OCI-LY7 (cell line): ENCODE measurements at regions not wholly inside any gene's neighbourhood (a gene's known extent, or its start where the extent isn't known, plus 50 kb on each side); places are given as distances from the start of the nearest gene placed in this dataset.

ENCODE experiments used
- BruUV-seq: library from RNA; stranded (reverse); fragments of 400-500 nt; replicated peaks from 2 replicates; lab custom pipeline; 2021; lab: Mats Ljungman, UMichigan
- CTCF ChIA-PET: fragments of 300-600 bp; sonication (Branson Sonifier 250); formaldehyde crosslinking; loops from one replicate; lab custom pipeline; 2022; ENCODE audit warnings: antibody characterized with exemption; ENCODE audit not compliant: unreplicated experiment; lab: Charles Lee
- POLR2A ChIA-PET: fragments of 300-600 bp; sonication (Branson Sonifier 250); formaldehyde crosslinking; loops from one replicate; lab custom pipeline; 2022; ENCODE audit warnings: antibody characterized with exemption; lab: Charles Lee
- DNase-seq: peaks from one replicate; pipeline ENCODE4 v3.0.0-alpha.2; 2015; ENCODE audit warnings: low spot score
- H2AFZ ChIP-seq: fragments of 200-600 bp; sonication (generic), shearing (Covaris generic); 2 replicates; pipeline ENCODE4 v1.6.1; 2014; ENCODE audit warnings: mild to moderate bottlenecking, antibody characterized with exemption, low read length, moderate library complexity
- H3K27ac ChIP-seq: fragments of 200-600 bp; sonication (generic); 2 replicates; pipeline ENCODE4 v1.5.1; 2014; ENCODE audit warnings: mixed run types, low read depth, mild to moderate bottlenecking, moderate library complexity, low read length, inconsistent platforms; ENCODE audit not compliant: poor library complexity, severe bottlenecking
- H3K36me3 ChIP-seq: fragments of 200-600 bp; sonication (generic); 2 replicates; pipeline ENCODE4 v1.6.1; 2014; ENCODE audit warnings: mild to moderate bottlenecking, antibody characterized with exemption, low read length, moderate library complexity, mixed read lengths; ENCODE audit not compliant: insufficient read depth
- H3K4me1 ChIP-seq: fragments of 200-600 bp; sonication (generic); 2 replicates; pipeline ENCODE4 v1.5.1; 2014; ENCODE audit warnings: mild to moderate bottlenecking, low read length; ENCODE audit not compliant: insufficient read depth, poor library complexity, severe bottlenecking
- H3K4me2 ChIP-seq: fragments of 200-600 bp; sonication (generic); 2 replicates; pipeline ENCODE4 v1.6.1; 2014; ENCODE audit warnings: mild to moderate bottlenecking, low read length
- H3K4me3 ChIP-seq: fragments of 200-600 bp; sonication (generic); 2 replicates; pipeline ENCODE4 v1.5.1; 2014; ENCODE audit warnings: mild to moderate bottlenecking, low read depth, low read length; ENCODE audit not compliant: poor library complexity, severe bottlenecking
- H3K79me2 ChIP-seq: fragments of 200-600 bp; sonication (generic); 2 replicates; pipeline ENCODE4 v1.6.1; 2016; ENCODE audit warnings: low read depth, mild to moderate bottlenecking, low read length, moderate library complexity, mixed read lengths; ENCODE audit not compliant: insufficient read depth
- H3K9me2 ChIP-seq: fragments of 200-600 bp; sonication (generic); 2 replicates; pipeline ENCODE4 v1.6.1; 2016; ENCODE audit warnings: mild to moderate bottlenecking, low read length, mixed read lengths; ENCODE audit not compliant: insufficient read depth
- H3K9me3 ChIP-seq: fragments of 200-600 bp; sonication (generic); 2 replicates; pipeline ENCODE4 v1.6.1; 2014; ENCODE audit warnings: mild to moderate bottlenecking, mixed run types, low read length, mixed read lengths
- H4K20me1 ChIP-seq: fragments of 200-600 bp; sonication (generic); 2 replicates; pipeline ENCODE4 v1.6.1; 2014; ENCODE audit warnings: mild to moderate bottlenecking, antibody characterized with exemption, low read length, moderate library complexity, mixed read lengths; ENCODE audit not compliant: insufficient read depth
- EZH2phosphoT487 ChIP-seq: fragments of 200-600 bp; sonication (generic); IDR thresholded peaks from 2 replicates; pipeline ENCODE4 v1.6.1; 2018; ENCODE audit warnings: low read depth, borderline replicate concordance, mild to moderate bottlenecking, mixed run types, antibody characterized with exemption, low read length, moderate library complexity, mixed read lengths
- intact Hi-C: fragments of 100-400 bp; cut with micrococcal nuclease; formaldehyde crosslinking; loops from one replicate; pipeline ENCODE4 v1.10.0; 2022; ENCODE audit not compliant: unreplicated experiment
- TF ChIP-seq, protein P1 (sequence below): fragments of 200-600 bp; sonication (generic); conservative IDR thresholded peaks from 2 replicates; pipeline ENCODE4 v1.5.1; 2014; ENCODE audit warnings: mild to moderate bottlenecking, antibody characterized with exemption, low read length, moderate library complexity, mixed read lengths

DNA sequence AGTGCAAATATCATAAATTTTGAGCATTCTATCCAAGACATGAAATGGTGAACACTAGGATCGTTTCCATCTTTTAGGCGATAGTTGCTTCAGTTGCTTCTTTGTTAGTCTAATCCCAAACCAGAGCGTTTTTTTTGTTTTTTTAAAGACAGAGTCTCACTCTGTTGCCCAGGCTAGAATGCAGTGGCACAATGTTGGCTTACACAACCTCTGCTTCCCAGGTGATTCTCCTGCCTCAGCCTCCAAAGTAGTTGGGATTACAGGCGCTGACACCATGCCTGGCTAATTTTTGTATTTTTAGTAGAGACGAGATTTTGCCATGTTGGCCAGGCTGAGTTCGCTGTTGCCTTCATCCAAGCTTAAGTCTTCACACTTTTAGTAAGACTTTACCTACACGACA is 265.3 kb downstream of the SHQ1 start:
- Histone ChIP-seq H3K79me2 (no peaks in the 10 kb centered on the region), H3K27ac (no peak overlapping the region), H3K36me3 (no peaks in the 10 kb centered on the region), H3K4me3 (no peak overlapping the region), H3K9me2 (no peaks in the 10 kb centered on the region), H3K4me1 (no peaks in the 10 kb centered on the region), H4K20me1 (no peaks in the 10 kb centered on the region), H3K9me3 (no peaks in the 10 kb centered on the region; the same call in 1 of the 2 replicates), H2AFZ (no peak overlapping the region), H3K4me2 (no peak overlapping the region)
- CTCF ChIA-PET, result no interaction called here
- intact Hi-C loops, result no loop called here
- POLR2A ChIA-PET, result no interaction called here
- no TSS peak for BruUV-seq
- DNase-seq, result no peak
- TF ChIP-seq, protein P1, sequence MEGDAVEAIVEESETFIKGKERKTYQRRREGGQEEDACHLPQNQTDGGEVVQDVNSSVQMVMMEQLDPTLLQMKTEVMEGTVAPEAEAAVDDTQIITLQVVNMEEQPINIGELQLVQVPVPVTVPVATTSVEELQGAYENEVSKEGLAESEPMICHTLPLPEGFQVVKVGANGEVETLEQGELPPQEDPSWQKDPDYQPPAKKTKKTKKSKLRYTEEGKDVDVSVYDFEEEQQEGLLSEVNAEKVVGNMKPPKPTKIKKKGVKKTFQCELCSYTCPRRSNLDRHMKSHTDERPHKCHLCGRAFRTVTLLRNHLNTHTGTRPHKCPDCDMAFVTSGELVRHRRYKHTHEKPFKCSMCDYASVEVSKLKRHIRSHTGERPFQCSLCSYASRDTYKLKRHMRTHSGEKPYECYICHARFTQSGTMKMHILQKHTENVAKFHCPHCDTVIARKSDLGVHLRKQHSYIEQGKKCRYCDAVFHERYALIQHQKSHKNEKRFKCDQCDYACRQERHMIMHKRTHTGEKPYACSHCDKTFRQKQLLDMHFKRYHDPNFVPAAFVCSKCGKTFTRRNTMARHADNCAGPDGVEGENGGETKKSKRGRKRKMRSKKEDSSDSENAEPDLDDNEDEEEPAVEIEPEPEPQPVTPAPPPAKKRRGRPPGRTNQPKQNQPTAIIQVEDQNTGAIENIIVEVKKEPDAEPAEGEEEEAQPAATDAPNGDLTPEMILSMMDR, result no peak
- no peak for TF ChIP-seq EZH2phosphoT487

DNA sequence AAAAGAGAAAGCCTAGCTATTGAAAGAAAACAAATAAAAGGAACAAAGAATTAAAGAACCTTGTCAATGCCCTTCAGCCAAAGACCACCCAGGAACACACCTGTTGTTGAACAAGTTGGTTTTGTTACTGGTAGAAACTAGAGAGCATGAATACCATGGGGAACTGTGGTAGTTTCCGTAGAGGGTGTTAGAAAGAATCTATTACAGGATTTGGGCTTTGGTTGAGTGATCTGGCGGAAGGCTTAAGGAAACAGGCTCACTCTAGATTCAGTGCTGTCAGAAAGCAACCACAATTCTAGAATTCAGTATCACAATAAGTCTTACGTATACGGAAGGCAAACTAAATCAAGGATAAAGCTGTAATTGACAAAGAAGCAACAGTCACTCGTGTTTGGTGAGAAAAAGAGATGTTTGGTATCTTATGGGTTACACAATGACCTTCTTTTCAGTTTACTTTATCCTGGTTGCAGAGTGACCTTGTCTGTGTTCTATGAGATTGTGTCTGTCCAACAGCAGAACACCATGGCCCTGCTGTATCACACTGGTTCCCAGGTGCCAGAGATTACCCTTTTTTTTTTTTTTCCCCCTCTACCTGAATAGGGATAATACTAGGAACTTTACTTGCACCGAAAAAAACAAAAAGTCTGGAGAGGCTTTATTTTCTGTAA is 265.9 kb downstream of the SHQ1 start:
- Histone ChIP-seq H3K9me3 (no peaks in the 10 kb centered on the region; the same call in 1 of the 2 replicates), H2AFZ (no peak overlapping the region), H3K79me2 (no peaks in the 10 kb centered on the region), H3K9me2 (no peaks in the 10 kb centered on the region), H3K36me3 (no peaks in the 10 kb centered on the region), H4K20me1 (no peaks in the 10 kb centered on the region), H3K4me1 (no peaks in the 10 kb centered on the region), H3K4me2 (no peak overlapping the region), H3K4me3 (no peak overlapping the region), H3K27ac (no peak overlapping the region)
- intact Hi-C loops, result no loop called here
- CTCF ChIA-PET, result no interaction called here
- POLR2A ChIA-PET, result interaction anchor here (0.9 kb wide), 1 partner anchor 251 kb away, joined by 4 read pairs; no protein-coding TSS in a partner anchor
- TF ChIP-seq, protein P1, result no peak
- TF ChIP-seq EZH2phosphoT487, result no peak
- BruUV-seq, result no TSS peak
- peak; percentile 13 for DNase-seq

DNA sequence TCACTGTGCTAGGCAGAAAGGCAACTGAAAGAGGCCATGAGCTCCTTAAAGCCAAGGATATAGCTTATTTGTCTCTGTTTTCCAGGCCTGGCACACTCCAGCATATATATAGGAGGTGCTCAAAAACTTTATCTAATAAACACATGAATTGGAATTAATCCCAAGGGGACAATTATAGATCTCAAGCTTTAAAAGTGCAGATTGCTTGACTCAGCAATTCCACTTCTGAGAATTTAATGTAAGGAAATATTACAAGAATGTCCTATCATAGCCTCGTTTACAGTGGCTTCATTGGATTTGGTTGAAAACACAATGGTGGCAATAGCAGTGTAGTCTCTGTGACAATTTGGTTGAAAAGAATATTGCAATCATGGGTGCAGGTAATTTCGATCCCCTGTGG is 267.3 kb downstream of the SHQ1 start:
- H3K9me3 ChIP-seq, result no peaks in the 10 kb centered on the region; the same call in 1 of the 2 replicates
- H4K20me1 ChIP-seq, result no peaks in the 10 kb centered on the region
- ChIA-PET CTCF (interaction anchor here (0.5 kb wide), 1 partner anchor 287 kb away, joined by 3 read pairs; no protein-coding TSS in a partner anchor), POLR2A (interaction anchor here (0.6 to 0.9 kb wide), 3 partner anchors 17 to 341 kb away, joined by 3 read pairs; no protein-coding TSS in a partner anchor)
- H3K79me2 ChIP-seq, result no peaks in the 10 kb centered on the region
- TF ChIP-seq, protein P1, result no peak
- no peak for TF ChIP-seq EZH2phosphoT487
- no peak overlapping the region for H3K4me3 ChIP-seq
- BruUV-seq, result no TSS peak
- no peak overlapping the region for H3K27ac ChIP-seq
- H2AFZ ChIP-seq, result no peak overlapping the region
- H3K9me2 ChIP-seq, result no peaks in the 10 kb centered on the region
- no peak for DNase-seq
- no peaks in the 10 kb centered on the region for H3K4me1 ChIP-seq
- intact Hi-C loops, result no loop called here
- no peaks in the 10 kb centered on the region for H3K36me3 ChIP-seq
- H3K4me2 ChIP-seq, result no peak overlapping the region
